ENCODE measurements at regions not wholly inside any gene's neighbourhood (a gene's known extent, or its start where the extent isn't known, plus 50 kb on each side); places are given as distances from the start of the nearest gene placed in this dataset.
"Not testable (repeated sequence)": the region's sequence is repeated elsewhere in the genome, so short reads cannot be mapped to it uniquely, and the experiment has no call there.

GRCh38 chr4:167989815-167990214 lies 102.5 kb upstream of the ANXA10 start:
- ATAC-seq (no peak), FAIRE-seq (no peak), DNase-seq (ENCODE audit: low read depth, low spot score) (no peak)
- Histone ChIP-seq H3K36me3 (ENCODE audit: control insufficient read depth in 2 of 2, insufficient read depth in 2 of 2, low read length in 1 of 2) (no peaks in the 10 kb centered on the region), H3K4me2 (ENCODE audit: control insufficient read depth, insufficient read depth) (no peak overlapping the region), H3K4me1 (ENCODE audit: control insufficient read depth, insufficient read depth, low read length) (no peaks in the 10 kb centered on the region), H3K79me2 (ENCODE audit: control insufficient read depth, insufficient read depth, low read length) (no peaks in the 10 kb centered on the region), H3K9ac (ENCODE audit: control insufficient read depth, insufficient read depth, low read length) (no peak overlapping the region), H4K20me1 (ENCODE audit: control insufficient read depth, insufficient read depth) (no peaks in the 10 kb centered on the region), H3K4me3 (no peak overlapping the region), H3K27ac (ENCODE audit: control insufficient read depth, insufficient read depth) (no peak overlapping the region), H2AFZ (ENCODE audit: control insufficient read depth, low read depth, low read length) (no peak overlapping the region), H3K9me3 (replicated peaks; ENCODE audit: control insufficient read depth, insufficient read depth, low read length) (no peaks in the 10 kb centered on the region), H3K27me3 (replicated peaks in 1 of 2; ENCODE audit: control insufficient read depth in 2 of 2, insufficient read depth in 2 of 2, low read length in 1 of 2) (no peaks in the 10 kb centered on the region)
- TF ChIP-seq SMARCA5 (IDR thresholded peaks at IDR 0.05): no peak
- no peak for TF ChIP-seq ZNF622 (IDR thresholded peaks at IDR 0.05)
- TF ChIP-seq SIN3A (IDR thresholded peaks at IDR 0.05; ENCODE audit: low read depth, low read length): no peak
- TF ChIP-seq EGR1 (IDR thresholded peaks at IDR 0.05; ENCODE audit: borderline replicate concordance in 1 of 2, low read depth in 2 of 2, low read length in 2 of 2): no peak
- TF ChIP-seq NR2F1 (conservative IDR thresholded peaks at IDR 0.05): no peak
- no peak for TF ChIP-seq NR2C2 (IDR thresholded peaks at IDR 0.05; ENCODE audit: borderline replicate concordance, control insufficient read depth, insufficient read length, low read depth)
- no peak for TF ChIP-seq POU2F2 (IDR thresholded peaks at IDR 0.05; ENCODE audit: borderline replicate concordance, low read depth, low read length)
- no peak for TF ChIP-seq MEF2B (IDR thresholded peaks at IDR 0.05; ENCODE audit: partially characterized antibody, poor library complexity, severe bottlenecking)
- no peak for TF ChIP-seq CEBPB (IDR thresholded peaks at IDR 0.05; ENCODE audit: borderline replicate concordance in 1 of 2, low read depth in 2 of 2, low read length in 2 of 2)
- intact Hi-C loops (cut with micrococcal nuclease; ENCODE audit: unreplicated experiment) (loop anchor here (5.0 kb wide), 1 partner anchor 87 kb away; no protein-coding TSS in a partner anchor), in situ Hi-C loops (cut with MboI) (loop anchor here (10.0 kb wide), 1 partner anchor 55 kb away; no protein-coding TSS in a partner anchor)
- POLR2A ChIA-PET: no interaction called here
- WGBS (ENCODE audit: insufficient coverage, insufficient replicate concordance, low lambda C conversion rate, missing lambda C conversion rate): 3% methylated on average over 2 of the region's 2 CpGs
- CTCF ChIA-PET: interaction anchor here (0.6 to 1.3 kb wide), 4 partner anchors 30 to 164 kb away, joined by 3 to 5 read pairs (median 4); no protein-coding TSS in a partner anchor
- SMC1A ChIA-PET (ENCODE audit: uncharacterized antibody, unreplicated experiment): interaction anchor here (0.8 to 1.7 kb wide), 6 partner anchors 46 to 193 kb away, joined by 3 to 4 read pairs (median 3); no protein-coding TSS in a partner anchor
- RAD21 ChIA-PET (ENCODE audit: unreplicated experiment): interaction anchor here (0.6 kb wide), 1 partner anchor 83 kb away, joined by 3 read pairs; no protein-coding TSS in a partner anchor
- BruUV-seq (replicated peaks): no TSS peak

GRCh38 chr4:168008112-168008511 lies 84.2 kb upstream of the ANXA10 start:
- H3K27me3 ChIP-seq (replicated peaks in 1 of 2; ENCODE audit: control insufficient read depth in 2 of 2, insufficient read depth in 2 of 2, low read length in 1 of 2); BruUV-seq (replicated peaks); SMC1A ChIA-PET (ENCODE audit: uncharacterized antibody, unreplicated experiment); FAIRE-seq; H4K20me1 ChIP-seq (ENCODE audit: control insufficient read depth, insufficient read depth); H3K79me2 ChIP-seq (ENCODE audit: control insufficient read depth, insufficient read depth, low read length); H3K9me3 ChIP-seq (replicated peaks; ENCODE audit: control insufficient read depth, insufficient read depth, low read length); RAD21 ChIA-PET (ENCODE audit: unreplicated experiment); H3K36me3 ChIP-seq (ENCODE audit: control insufficient read depth in 2 of 2, insufficient read depth in 2 of 2, low read length in 1 of 2); H3K27ac ChIP-seq (ENCODE audit: control insufficient read depth, insufficient read depth); H3K9ac ChIP-seq (ENCODE audit: control insufficient read depth, insufficient read depth, low read length); H2AFZ ChIP-seq (ENCODE audit: control insufficient read depth, low read depth, low read length); intact Hi-C loops (cut with micrococcal nuclease; ENCODE audit: unreplicated experiment); H3K4me1 ChIP-seq (ENCODE audit: control insufficient read depth, insufficient read depth, low read length); POLR2A ChIA-PET; DNase-seq (ENCODE audit: low read depth, low spot score); H3K4me3 ChIP-seq; in situ Hi-C loops (cut with MboI); CTCF ChIA-PET; H3K4me2 ChIP-seq (ENCODE audit: control insufficient read depth, insufficient read depth); ATAC-seq: not testable (repeated sequence)
- 20% methylated on average over 6 of the region's 6 CpGs for WGBS (ENCODE audit: insufficient coverage, insufficient replicate concordance, low lambda C conversion rate, missing lambda C conversion rate)

Measured in GM12878 (cell line).